Prostate gland (tissue), 2 donors: ENCODE measurements at regions not wholly inside any gene's neighbourhood (a gene's known extent, or its start where the extent isn't known, plus 50 kb on each side); places are given as distances from the start of the nearest gene placed in this dataset.

ENCODE experiments used
- DNase-seq: peaks from one replicate; pipeline ENCODE4 v3.0.0-alpha.2; 2019; ENCODE audit warnings: low spot score
- H3K27ac ChIP-seq, 2 donors: fragments of 200-600 bp; sonication (generic); 2 replicates each; pipeline ENCODE4 v1.5.1; 2017 to 2019
- H3K27me3 ChIP-seq: fragments of 200-600 bp; sonication (generic); replicated peaks from 2 replicates; pipeline ENCODE4 v1.5.1; 2019; ENCODE audit not compliant: insufficient read depth
- H3K36me3 ChIP-seq, 2 donors: fragments of 200-600 bp; sonication (generic); 1 replicate in 1 of 2; 2 replicates in 1 of 2; pipeline versions ENCODE4 v1.5.1 to v1.8.1; 2017 to 2019
- H3K4me1 ChIP-seq: fragments of 200-600 bp; sonication (generic); replicated peaks from 2 replicates; pipeline ENCODE4 v1.5.1; 2019
- H3K4me3 ChIP-seq, 2 donors: fragments of 200-600 bp; sonication (generic); 2 replicates each; pipeline ENCODE4 v1.5.1; 2017 to 2019
- H3K9me3 ChIP-seq: fragments of 200-600 bp; sonication (generic); 2 replicates; pipeline ENCODE4 v1.5.1; 2017
- POLR2A ChIP-seq: fragments of 450-650 bp; IDR thresholded peaks from one replicate; pipeline ENCODE4 v1.6.1; 2016; ENCODE audit warnings: antibody characterized with exemption, mild to moderate bottlenecking
- POLR2AphosphoS5 ChIP-seq: sonication (generic); formaldehyde crosslinking; IDR thresholded peaks from one replicate; pipeline ENCODE4 v1.6.1; 2017; ENCODE audit warnings: antibody characterized with exemption
- WGBS: methylation state at CpG from one replicate; pipeline ENCODE4 v1.1.5; 2018; 5-methylcytosine and 5-hydroxymethylcytosine counted together
- intact Hi-C: fragments of 100-400 bp; cut with DNase I; formaldehyde crosslinking; loops from one replicate; pipeline ENCODE4 v1.14.2; 2022
- TF ChIP-seq, protein P1 (sequence below), 4 experiments: fragments of 200-600 bp in 2 of 4; fragments of 450-650 bp in 2 of 4; sonication (generic) in 2 of 4; IDR thresholded peaks; 1 replicate in 3 of 4; 2 replicates in 1 of 4; pipeline ENCODE4 v1.5.1; 2016 to 2019; ENCODE audit warnings: antibody characterized with exemption in 4 of 4, mild to moderate bottlenecking in 2 of 4, moderate library complexity in 2 of 4

DNA sequence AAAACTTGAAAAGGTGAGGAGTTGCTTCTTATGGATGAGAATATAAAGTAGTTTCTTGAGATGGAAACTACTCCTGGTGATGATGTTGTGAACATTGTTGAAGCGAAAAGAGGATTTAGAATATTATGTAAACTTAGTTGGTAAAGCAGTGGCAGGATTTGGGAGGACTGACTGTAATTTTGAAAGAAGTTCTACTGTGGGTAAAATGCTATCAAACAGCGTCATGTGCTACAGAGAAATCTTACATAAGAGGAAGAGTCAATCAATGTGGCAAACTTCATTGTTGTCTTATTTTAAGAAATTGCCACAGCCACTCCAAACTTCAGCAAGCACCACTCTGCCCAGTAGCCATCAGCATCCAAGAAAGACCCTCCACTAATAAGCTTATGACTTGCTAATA lies 112.9 kb upstream of the ZEB2 start:
- Histone ChIP-seq H3K27ac (no peak overlapping the region), H3K36me3 (no peaks in the 10 kb centered on the region), H3K4me1 (no peaks in the 10 kb centered on the region), H3K4me3 (no peak overlapping the region), H3K27me3 (no peaks in the 10 kb centered on the region), H3K9me3 (no peaks in the 10 kb centered on the region)
- TF ChIP-seq POLR2AphosphoS5 (no peak), POLR2A (no peak)
- TF ChIP-seq, protein P1, sequence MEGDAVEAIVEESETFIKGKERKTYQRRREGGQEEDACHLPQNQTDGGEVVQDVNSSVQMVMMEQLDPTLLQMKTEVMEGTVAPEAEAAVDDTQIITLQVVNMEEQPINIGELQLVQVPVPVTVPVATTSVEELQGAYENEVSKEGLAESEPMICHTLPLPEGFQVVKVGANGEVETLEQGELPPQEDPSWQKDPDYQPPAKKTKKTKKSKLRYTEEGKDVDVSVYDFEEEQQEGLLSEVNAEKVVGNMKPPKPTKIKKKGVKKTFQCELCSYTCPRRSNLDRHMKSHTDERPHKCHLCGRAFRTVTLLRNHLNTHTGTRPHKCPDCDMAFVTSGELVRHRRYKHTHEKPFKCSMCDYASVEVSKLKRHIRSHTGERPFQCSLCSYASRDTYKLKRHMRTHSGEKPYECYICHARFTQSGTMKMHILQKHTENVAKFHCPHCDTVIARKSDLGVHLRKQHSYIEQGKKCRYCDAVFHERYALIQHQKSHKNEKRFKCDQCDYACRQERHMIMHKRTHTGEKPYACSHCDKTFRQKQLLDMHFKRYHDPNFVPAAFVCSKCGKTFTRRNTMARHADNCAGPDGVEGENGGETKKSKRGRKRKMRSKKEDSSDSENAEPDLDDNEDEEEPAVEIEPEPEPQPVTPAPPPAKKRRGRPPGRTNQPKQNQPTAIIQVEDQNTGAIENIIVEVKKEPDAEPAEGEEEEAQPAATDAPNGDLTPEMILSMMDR (IDR thresholded peaks at IDR 0.05) = no peak
- no peak for DNase-seq
- intact Hi-C loops = no loop called here
- 93% methylated on average over 2 of the region's 2 CpGs for WGBS

DNA sequence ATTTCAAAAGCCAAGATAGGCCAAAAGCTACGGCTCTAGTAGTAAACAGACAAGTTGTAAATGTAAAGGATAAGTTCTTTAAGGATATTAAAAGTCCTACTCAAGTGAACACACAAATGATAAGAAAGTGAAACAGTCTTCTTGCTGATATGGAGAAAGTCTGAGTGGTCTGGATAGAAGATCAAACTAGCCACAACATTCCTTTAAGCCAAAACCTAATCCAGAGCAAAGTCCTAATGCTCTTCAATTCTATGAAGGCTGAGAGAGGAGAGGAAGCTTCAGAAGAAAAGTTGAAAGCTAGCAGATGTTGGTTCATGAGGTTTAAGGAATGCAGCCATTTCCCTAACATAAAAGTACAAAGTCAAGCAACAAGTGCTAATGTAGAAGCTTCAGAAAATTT lies 111.7 kb upstream of the ZEB2 start:
- no peak overlapping the region for H3K27ac ChIP-seq
- TF ChIP-seq POLR2A (no peak), POLR2AphosphoS5 (no peak)
- TF ChIP-seq, protein P1 (IDR thresholded peaks at IDR 0.05) = no peak
- no peak for DNase-seq
- 76% methylated on average over 1 of the region's 1 CpG for WGBS
- H3K9me3 ChIP-seq = no peaks in the 10 kb centered on the region
- intact Hi-C loops = no loop called here
- no peaks in the 10 kb centered on the region for H3K27me3 ChIP-seq
- no peaks in the 10 kb centered on the region for H3K4me1 ChIP-seq
- no peaks in the 10 kb centered on the region for H3K36me3 ChIP-seq
- H3K4me3 ChIP-seq = no peak overlapping the region

DNA sequence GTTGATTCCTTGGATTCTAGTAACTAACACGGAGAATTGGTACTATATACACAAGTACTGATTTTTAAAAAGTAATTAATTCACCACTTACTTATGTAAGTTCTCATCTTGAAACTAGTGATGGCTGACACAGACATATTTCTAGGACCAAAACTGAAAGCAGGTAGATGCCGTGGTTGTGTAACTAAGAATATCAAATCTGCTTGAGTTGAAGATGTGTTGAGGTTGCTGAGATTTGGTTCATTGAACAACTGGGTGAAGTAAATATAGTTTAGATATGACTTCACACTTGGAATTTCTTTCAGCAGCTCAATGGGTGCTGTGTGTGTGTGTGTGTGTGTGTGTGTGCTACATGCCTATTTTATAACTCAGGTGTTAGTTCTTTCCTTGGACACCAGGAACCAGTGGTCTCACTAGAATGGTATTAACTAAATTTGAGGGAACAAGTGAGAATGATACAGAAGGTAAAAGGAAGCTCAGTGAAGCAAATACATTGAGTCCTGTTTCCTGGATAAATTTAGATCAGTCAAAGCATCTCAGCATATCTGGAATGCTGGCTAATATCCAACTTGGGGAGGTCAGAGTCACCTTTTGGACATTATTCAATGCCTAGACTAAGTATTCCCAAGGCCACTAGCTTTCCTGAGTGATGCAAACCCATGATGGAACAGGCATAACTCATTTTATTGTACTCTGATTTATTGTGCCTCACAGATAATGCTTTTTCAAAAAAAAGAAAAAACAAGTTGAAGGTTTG lies 110.7 kb upstream of the ZEB2 start:
- WGBS = 88% methylated on average over 2 of the region's 2 CpGs
- H3K4me1 ChIP-seq = no peaks in the 10 kb centered on the region
- H3K9me3 ChIP-seq = no peaks in the 10 kb centered on the region
- intact Hi-C loops = no loop called here
- H3K27ac ChIP-seq = no peak overlapping the region
- DNase-seq = no peak
- H3K36me3 ChIP-seq = no peaks in the 10 kb centered on the region
- H3K27me3 ChIP-seq = no peaks in the 10 kb centered on the region
- TF ChIP-seq, protein P1 (IDR thresholded peaks at IDR 0.05) = no peak
- no peak for TF ChIP-seq POLR2AphosphoS5
- TF ChIP-seq POLR2A = no peak
- H3K4me3 ChIP-seq = no peak overlapping the region

- no peaks in the 10 kb centered on the region for H3K27me3 ChIP-seq
- no peak overlapping the region for H3K4me3 ChIP-seq
- no peak for DNase-seq
- H3K27ac ChIP-seq = no peak overlapping the region
- no peaks in the 10 kb centered on the region for H3K36me3 ChIP-seq
- H3K4me1 ChIP-seq = no peaks in the 10 kb centered on the region
- intact Hi-C loops = no loop called here
- TF ChIP-seq, protein P1 (IDR thresholded peaks at IDR 0.05) = no peak
- no peak for TF ChIP-seq POLR2A
- TF ChIP-seq POLR2AphosphoS5 = no peak
- H3K9me3 ChIP-seq = no peaks in the 10 kb centered on the region
Observed at GRCh38 chr2:144629935-144630334, 110.0 kb upstream of the ZEB2 start.

DNA sequence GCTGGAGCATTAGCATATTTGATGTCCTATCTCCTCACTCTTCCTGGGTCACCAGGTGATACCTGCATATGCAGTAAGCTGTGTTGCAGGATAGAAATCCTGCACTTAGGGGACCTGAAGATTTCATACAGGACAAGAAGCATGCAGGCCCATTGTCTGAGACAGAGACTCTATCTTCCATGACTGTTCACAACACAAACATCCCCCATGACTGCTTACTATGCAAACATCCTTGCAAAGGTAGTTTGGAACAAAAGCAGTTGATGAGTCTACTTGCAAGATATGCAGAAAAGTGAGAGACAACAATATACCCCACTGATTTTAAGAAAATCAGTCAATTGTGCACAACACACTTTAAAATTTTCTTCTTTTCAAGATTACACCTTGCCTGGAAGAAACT lies 108.6 kb upstream of the ZEB2 start:
- intact Hi-C loops = no loop called here

More for the DNA sequence above, 108.6 kb upstream of the ZEB2 start:
- DNase-seq = no peak
- Histone ChIP-seq H3K27me3 (no peaks in the 10 kb centered on the region), H3K9me3 (no peaks in the 10 kb centered on the region), H3K27ac (no peak overlapping the region), H3K36me3 (no peaks in the 10 kb centered on the region), H3K4me1 (no peaks in the 10 kb centered on the region), H3K4me3 (no peak overlapping the region)
- TF ChIP-seq POLR2AphosphoS5 = no peak
- TF ChIP-seq POLR2A = no peak
- TF ChIP-seq, protein P1 (IDR thresholded peaks at IDR 0.05) = no peak
